Nucleus accumbens (tissue), 56 donors: ENCODE measurements at regions not wholly inside any gene's neighbourhood (a gene's known extent, or its start where the extent isn't known, plus 50 kb on each side); places are given as distances from the start of the nearest gene placed in this dataset.
"Not testable (repeated sequence)": the region's sequence is repeated elsewhere in the genome, so short reads cannot be mapped to it uniquely, and the experiment has no call there.

ENCODE experiments used
- DNase-seq, 56 donors: peaks; one replicate each; lab custom pipeline; 2025; lab: John Stamatoyannopoulos, UW

- no peak for DNase-seq
Observed at GRCh38 chr2:35228584-35228983, 1127.0 kb upstream of the CRIM1 start.

- DNase-seq: no peak
Observed at GRCh38 chr2:35220461-35220860, 1135.1 kb upstream of the CRIM1 start.

GRCh38 chr2:35204881-35205280 is 1150.7 kb upstream of the CRIM1 start:
- no peak for DNase-seq

GRCh38 chr2:35204323-35204722 is 1151.3 kb upstream of the CRIM1 start:
- DNase-seq: no peak

GRCh38 chr2:35199298-35199697 is 1156.3 kb upstream of the CRIM1 start:
- DNase-seq: no peak

GRCh38 chr2:35185861-35186412 is 1169.6 kb upstream of the CRIM1 start:
- DNase-seq: no peak

- DNase-seq: no peak
Observed at GRCh38 chr2:35184471-35184870, 1171.1 kb upstream of the CRIM1 start.

- not testable (repeated sequence) for DNase-seq
Observed at GRCh38 chr2:35176726-35177125, 1178.9 kb upstream of the CRIM1 start.

- DNase-seq: no peak
Observed at GRCh38 chr2:35174845-35175244, 1180.7 kb upstream of the CRIM1 start.

GRCh38 chr2:35172687-35173086 is 1182.9 kb upstream of the CRIM1 start:
- DNase-seq: no peak

- DNase-seq: no peak
Observed at GRCh38 chr2:35168351-35168750, 1187.2 kb upstream of the CRIM1 start.

GRCh38 chr2:35163948-35164347 is 1191.6 kb upstream of the CRIM1 start:
- no peak for DNase-seq

GRCh38 chr2:35160871-35161270 is 1194.7 kb upstream of the CRIM1 start:
- no peak for DNase-seq

GRCh38 chr2:35125871-35126270 is 1229.7 kb upstream of the CRIM1 start:
- DNase-seq: no peak

- DNase-seq: no peak
Observed at GRCh38 chr2:35125278-35125677, 1230.3 kb upstream of the CRIM1 start.

GRCh38 chr2:35116151-35116550 is 1239.4 kb upstream of the CRIM1 start:
- no peak for DNase-seq

- no peak for DNase-seq
Observed at GRCh38 chr2:35114765-35115164, 1240.8 kb upstream of the CRIM1 start.

- not testable (repeated sequence) for DNase-seq
Observed at GRCh38 chr2:35112367-35112766, 1243.2 kb upstream of the CRIM1 start.

GRCh38 chr2:35104309-35104708 is 1251.3 kb upstream of the CRIM1 start:
- no peak for DNase-seq

GRCh38 chr2:35099342-35099741 is 1256.2 kb upstream of the CRIM1 start:
- no peak for DNase-seq

GRCh38 chr2:35082072-35082471 is 1273.5 kb upstream of the CRIM1 start:
- DNase-seq: no peak

GRCh38 chr2:35081622-35082015 is 1274.0 kb upstream of the CRIM1 start:
- no peak for DNase-seq

GRCh38 chr2:35081001-35081621 is 1274.5 kb upstream of the CRIM1 start:
- no peak for DNase-seq
